ENCODE measurements at regions not wholly inside any gene's neighbourhood (a gene's known extent, or its start where the extent isn't known, plus 50 kb on each side); places are given as distances from the start of the nearest gene placed in this dataset.

DNA sequence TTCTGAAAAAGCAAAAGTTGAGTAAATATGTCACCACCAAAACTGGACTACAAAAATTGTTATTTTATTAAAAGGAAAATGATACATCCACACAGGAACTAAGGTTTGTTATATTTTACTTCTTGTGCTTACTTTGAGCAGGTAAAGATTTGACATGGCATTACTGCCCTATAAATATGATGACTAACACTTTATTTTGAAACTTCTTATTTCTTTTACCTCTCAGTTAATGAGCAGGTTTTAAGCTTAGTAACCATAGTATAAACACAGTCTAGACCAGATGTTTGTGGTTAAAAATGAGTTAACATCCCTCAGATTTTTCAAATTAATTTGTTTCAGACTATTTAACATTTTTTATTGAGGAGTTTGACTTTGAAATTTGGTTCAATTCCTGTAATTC lies 862.5 kb upstream of the USP15 start:
- H3K36me3 Mint-ChIP-seq (ENCODE audit: low read depth): no peaks in the 10 kb centered on the region
- no peak overlapping the region for H3K27ac ChIP-seq (ENCODE audit: low read depth in 1 of 2, low read length in 2 of 2)
- H3K27me3 Mint-ChIP-seq: no peaks in the 10 kb centered on the region
- no peak overlapping the region for H3K27ac Mint-ChIP-seq
- ChIA-PET CTCF (no interaction called here), POLR2A (no interaction called here)
- no peak for ATAC-seq (ENCODE audit: poor library complexity)
- H3K27me3 ChIP-seq (ENCODE audit: control insufficient read depth in 1 of 2, insufficient read depth in 2 of 2, low read length in 2 of 2): no peaks in the 10 kb centered on the region
- H3K9me3 ChIP-seq (ENCODE audit: control insufficient read depth in 1 of 2, insufficient read depth in 1 of 2, low read length in 2 of 2): no peaks in the 10 kb centered on the region
- no peaks in the 10 kb centered on the region for H3K36me3 ChIP-seq (ENCODE audit: insufficient read depth, low read length)
- no peak for DNase-seq
- H3K4me1 Mint-ChIP-seq (ENCODE audit: low read depth): no peaks in the 10 kb centered on the region
- no peak overlapping the region for H3K4me3 ChIP-seq (ENCODE audit: low read length)
- H3K4me1 ChIP-seq (ENCODE audit: insufficient read depth, low read length): no peaks in the 10 kb centered on the region
- intact Hi-C loops (cut with DNase I, micrococcal nuclease): no loop called here
- H3K9me3 Mint-ChIP-seq: peaks cover 2% of the 10 kb centered on the region
- TF ChIP-seq, protein P1, sequence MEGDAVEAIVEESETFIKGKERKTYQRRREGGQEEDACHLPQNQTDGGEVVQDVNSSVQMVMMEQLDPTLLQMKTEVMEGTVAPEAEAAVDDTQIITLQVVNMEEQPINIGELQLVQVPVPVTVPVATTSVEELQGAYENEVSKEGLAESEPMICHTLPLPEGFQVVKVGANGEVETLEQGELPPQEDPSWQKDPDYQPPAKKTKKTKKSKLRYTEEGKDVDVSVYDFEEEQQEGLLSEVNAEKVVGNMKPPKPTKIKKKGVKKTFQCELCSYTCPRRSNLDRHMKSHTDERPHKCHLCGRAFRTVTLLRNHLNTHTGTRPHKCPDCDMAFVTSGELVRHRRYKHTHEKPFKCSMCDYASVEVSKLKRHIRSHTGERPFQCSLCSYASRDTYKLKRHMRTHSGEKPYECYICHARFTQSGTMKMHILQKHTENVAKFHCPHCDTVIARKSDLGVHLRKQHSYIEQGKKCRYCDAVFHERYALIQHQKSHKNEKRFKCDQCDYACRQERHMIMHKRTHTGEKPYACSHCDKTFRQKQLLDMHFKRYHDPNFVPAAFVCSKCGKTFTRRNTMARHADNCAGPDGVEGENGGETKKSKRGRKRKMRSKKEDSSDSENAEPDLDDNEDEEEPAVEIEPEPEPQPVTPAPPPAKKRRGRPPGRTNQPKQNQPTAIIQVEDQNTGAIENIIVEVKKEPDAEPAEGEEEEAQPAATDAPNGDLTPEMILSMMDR (IDR thresholded peaks at IDR 0.05): no peak
- no peak overlapping the region for H3K4me3 Mint-ChIP-seq

DNA sequence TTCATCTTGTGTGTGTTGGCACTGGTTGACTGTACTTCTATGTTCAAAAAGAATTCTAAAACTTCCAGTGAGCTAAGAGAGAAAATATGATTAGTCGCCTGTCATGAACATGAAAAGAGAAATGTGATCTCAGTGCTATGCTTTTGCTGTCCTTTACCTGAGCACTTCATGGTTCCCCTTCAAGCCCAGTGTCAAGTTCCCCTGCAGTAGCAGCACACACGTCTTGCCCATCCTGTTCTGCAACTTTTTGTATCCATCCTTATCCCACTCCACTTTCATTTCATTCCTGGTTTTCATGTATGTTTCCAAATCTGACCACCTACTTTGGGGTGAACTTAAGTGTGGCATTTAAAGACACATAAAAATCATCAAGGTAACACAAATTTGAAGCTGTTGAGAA lies 848.0 kb upstream of the USP15 start:
- ChIA-PET CTCF (no interaction called here), POLR2A (no interaction called here)
- Mint-ChIP-seq H3K27me3 (no peaks in the 10 kb centered on the region), H3K27ac (no peak overlapping the region), H3K36me3 (ENCODE audit: low read depth) (no peaks in the 10 kb centered on the region), H3K4me1 (ENCODE audit: low read depth) (no peaks in the 10 kb centered on the region), H3K9me3 (peaks cover 9% of the 10 kb centered on the region), H3K4me3 (no peak overlapping the region)
- intact Hi-C loops (cut with DNase I, micrococcal nuclease): no loop called here
- no peak overlapping the region for H3K27ac ChIP-seq (ENCODE audit: low read depth in 1 of 2, low read length in 2 of 2)
- H3K9me3 ChIP-seq (ENCODE audit: control insufficient read depth in 1 of 2, insufficient read depth in 1 of 2, low read length in 2 of 2): no peaks in the 10 kb centered on the region
- no peaks in the 10 kb centered on the region for H3K4me1 ChIP-seq (ENCODE audit: insufficient read depth, low read length)
- no peaks in the 10 kb centered on the region for H3K27me3 ChIP-seq (ENCODE audit: control insufficient read depth in 1 of 2, insufficient read depth in 2 of 2, low read length in 2 of 2)
- ATAC-seq (ENCODE audit: poor library complexity) (no peak), DNase-seq (no peak)
- TF ChIP-seq, protein P1 (IDR thresholded peaks at IDR 0.05): no peak
- H3K36me3 ChIP-seq (ENCODE audit: insufficient read depth, low read length): no peaks in the 10 kb centered on the region
- no peak overlapping the region for H3K4me3 ChIP-seq (ENCODE audit: low read length)

DNA sequence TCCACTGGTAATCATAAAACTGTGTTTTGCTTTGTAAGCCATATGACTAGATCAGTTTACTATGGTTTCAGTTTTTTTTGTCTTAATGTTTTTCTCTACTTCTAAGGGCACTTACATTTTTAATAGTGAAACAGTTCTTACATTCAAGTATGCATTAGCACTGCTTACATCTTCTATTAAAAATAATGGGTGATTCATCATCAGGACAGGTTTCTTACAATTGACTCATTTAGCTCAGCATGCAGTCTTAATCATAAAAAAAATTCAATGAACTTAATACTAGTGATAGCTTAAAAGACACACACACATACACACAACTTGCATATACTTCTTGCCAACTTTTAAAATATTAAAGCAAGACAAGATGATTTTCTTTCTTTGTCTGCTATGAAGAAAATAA lies 845.7 kb upstream of the USP15 start:
- ATAC-seq (ENCODE audit: poor library complexity): no peak
- no peaks in the 10 kb centered on the region for H3K4me1 Mint-ChIP-seq (ENCODE audit: low read depth)
- Histone ChIP-seq H3K4me3 (ENCODE audit: low read length) (no peak overlapping the region), H3K4me1 (ENCODE audit: insufficient read depth, low read length) (no peaks in the 10 kb centered on the region), H3K9me3 (ENCODE audit: control insufficient read depth in 1 of 2, insufficient read depth in 1 of 2, low read length in 2 of 2) (no peaks in the 10 kb centered on the region), H3K36me3 (ENCODE audit: insufficient read depth, low read length) (no peaks in the 10 kb centered on the region), H3K27ac (ENCODE audit: low read depth in 1 of 2, low read length in 2 of 2) (no peak overlapping the region), H3K27me3 (ENCODE audit: control insufficient read depth in 1 of 2, insufficient read depth in 2 of 2, low read length in 2 of 2) (no peaks in the 10 kb centered on the region)
- ChIA-PET POLR2A (no interaction called here), CTCF (no interaction called here)
- no peaks in the 10 kb centered on the region for H3K27me3 Mint-ChIP-seq
- H3K4me3 Mint-ChIP-seq: no peak overlapping the region
- no peak overlapping the region for H3K27ac Mint-ChIP-seq
- TF ChIP-seq, protein P1 (IDR thresholded peaks at IDR 0.05): no peak
- intact Hi-C loops (cut with DNase I, micrococcal nuclease): no loop called here
- DNase-seq: no peak
- H3K36me3 Mint-ChIP-seq (ENCODE audit: low read depth): no peaks in the 10 kb centered on the region
- peaks cover 2% of the 10 kb centered on the region for H3K9me3 Mint-ChIP-seq
